GM21367 (cell line): ENCODE measurements at regions not wholly inside any gene's neighbourhood (a gene's known extent, or its start where the extent isn't known, plus 50 kb on each side); places are given as distances from the start of the nearest gene placed in this dataset.

Experiments used
- ATAC-seq: cut with Tn5 transposase; IDR thresholded peaks from one replicate; pipeline ENCODE4 v1.9.1; 2021; ENCODE audit not compliant: unreplicated experiment

DNA sequence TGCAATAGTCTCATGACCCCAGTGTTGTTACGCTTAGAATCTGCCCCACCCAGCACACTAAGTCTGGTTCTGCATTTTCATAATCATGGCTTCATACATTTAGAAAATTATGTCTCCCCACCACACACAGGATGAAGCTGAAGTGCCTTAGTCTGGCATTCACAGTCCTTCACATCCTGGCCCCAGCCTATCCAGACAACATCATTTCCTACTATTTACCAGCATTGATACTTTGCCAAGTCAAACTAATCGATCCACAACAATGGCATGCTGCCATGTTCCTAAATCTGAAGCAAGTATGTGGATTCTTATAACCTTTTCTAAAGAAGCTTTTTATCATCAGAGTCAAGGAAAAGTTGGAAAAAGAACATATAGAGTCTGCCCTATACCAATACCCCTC lies 132.4 kb upstream of the FBXL4 start:
- ATAC-seq: no peak

DNA sequence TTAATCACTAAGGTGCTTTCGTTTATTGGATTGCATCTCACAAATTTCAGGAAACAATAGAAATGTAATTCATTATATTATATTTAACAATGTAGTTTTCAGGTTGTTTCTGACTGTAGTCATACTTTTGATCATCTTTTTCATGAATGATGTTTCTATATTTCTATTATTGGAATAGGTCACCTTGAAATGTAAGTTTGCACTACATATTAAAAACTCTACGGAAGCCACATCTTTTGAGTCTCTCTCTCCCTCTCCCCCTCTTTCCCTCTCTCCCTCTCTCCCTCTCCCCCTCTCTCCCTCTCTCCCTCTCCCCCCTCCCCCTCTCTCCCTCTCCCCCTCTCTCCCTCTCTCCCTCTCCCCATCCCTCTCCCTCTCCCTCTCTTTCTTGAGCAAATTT lies 131.3 kb upstream of the FBXL4 start:
- ATAC-seq: no peak

DNA sequence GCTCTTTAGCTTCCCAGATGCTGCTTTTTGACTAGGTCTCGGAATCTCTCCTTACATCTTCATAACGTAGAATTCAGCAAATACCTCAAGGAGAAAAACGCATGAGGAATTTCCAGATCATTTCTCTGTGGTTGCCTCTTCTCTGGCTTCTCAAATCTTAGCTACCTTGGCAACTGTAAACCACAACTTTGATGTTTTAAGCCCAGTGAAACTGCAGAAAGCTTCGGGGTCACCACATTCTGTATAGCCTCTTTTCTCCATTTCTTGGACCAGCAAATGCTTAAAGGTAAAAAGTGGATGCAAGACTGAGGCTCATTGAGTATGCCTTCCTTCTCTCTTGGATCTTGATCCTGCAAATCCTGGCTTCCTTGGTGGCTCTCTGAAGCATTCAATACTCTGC lies 125.5 kb upstream of the FBXL4 start:
- no peak for ATAC-seq

DNA sequence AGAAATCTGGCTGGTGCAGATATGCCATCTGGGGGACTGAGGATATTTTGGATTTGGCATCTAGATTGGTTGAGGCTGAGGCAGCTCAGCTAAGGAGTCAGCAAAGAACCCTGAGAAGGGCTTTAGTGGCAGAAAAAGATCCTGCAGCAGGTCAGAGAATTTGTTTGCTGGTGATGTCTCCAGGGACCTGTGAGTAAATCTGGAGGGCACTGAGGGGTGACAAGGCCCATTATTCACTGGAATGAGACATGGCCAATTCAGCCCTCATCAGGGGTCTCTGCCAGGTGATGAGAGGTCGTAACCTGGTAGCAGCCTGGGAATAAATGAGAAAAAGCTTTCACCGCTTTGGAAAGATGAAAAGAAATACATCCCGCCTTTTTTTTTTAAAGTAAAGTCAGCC lies 118.3 kb upstream of the FBXL4 start:
- no peak for ATAC-seq

DNA sequence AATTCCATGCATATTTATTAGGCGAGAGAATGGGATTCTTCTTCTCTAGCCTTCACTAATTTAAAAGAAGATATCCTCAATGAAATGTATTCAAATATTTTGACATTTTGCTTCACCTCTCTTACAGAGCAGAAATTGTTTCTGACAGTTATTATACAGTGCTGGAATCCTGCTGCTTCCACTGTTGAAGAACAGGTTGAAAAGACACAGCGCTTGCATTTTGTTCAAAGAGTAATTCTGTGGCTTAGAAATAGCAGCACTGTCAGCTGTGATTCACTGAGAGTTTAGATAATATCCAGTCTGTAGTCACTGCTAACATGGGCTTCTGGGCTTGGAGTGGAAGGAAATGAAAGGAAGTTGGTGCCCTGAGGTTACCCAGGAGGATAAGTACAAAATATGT lies 117.1 kb upstream of the FBXL4 start:
- ATAC-seq: no peak

DNA sequence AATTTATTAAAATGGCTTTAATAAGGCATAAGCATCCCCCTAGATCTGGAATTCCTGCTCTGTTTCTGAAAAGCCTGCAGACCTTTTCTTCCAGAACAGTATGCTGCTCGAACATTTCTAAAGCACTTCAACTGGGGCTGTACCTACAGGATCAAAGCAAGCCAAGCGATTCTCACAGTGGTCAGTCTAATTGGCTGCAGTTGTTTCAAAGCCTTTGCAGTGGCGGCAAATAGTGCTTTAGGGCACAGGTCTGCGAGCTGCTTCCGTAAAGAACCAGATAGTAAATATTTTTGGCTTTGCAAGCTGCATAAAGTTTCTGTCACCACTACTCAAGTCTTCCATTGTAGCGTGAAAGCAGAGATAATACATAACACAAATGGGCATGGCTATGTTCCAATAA lies 88.9 kb upstream of the FBXL4 start:
- ATAC-seq: no peak

DNA sequence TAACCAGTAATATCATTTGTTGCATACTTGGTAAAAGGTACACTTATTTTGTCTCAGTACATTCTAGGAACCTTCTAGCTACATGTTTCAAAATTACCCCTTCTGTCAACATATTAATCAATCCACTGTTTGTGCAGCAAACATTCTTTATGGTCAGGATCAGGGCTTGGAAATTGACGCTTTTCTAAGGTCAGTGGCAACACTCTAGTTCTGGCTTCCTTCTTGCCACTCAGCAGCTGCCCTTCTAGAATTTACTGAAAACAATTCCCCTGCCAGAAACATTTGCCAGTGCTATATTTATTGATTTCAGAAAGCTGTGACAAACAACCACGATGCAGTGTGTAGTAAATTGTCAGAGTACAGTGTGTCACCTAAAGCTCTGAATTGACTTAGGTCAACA lies 84.7 kb upstream of the FBXL4 start:
- no peak for ATAC-seq

DNA sequence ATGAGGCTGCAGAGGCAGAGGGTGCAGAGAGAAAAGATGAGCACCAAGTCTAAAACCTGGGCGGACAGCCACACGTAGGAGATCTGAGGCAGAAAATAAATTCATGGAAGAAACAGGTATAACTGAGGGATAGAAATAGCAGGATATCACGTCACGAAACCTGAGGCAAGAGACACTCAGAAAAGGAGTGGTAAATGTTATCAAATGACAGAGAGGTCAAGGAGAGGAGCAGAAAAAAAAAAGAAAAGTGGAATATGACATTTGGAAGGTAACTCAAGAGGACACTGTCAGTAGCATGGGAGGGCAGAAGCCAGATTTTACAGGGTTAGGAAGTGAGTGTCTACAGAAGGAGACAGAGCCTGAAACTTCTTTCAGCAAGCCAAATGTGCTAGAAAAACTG lies 84.2 kb upstream of the FBXL4 start:
- no peak for ATAC-seq

DNA sequence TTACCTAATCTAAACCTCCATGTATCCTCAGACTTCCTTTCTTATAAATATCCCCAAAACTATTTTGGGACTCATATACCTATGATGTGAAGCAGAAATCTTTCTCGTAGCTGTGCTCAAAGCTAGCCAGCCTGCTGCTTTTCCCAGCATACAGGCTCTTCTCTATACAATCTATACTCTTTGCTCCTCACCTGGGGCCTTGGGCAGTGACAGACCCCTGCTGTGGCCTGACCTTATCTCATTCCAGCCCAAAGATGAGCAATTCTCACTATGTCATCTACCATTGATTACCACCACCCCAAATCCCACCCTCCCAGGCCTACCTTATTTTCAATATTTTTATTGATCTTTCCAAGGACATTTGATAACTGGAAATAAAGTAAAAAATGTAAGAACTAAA lies 83.2 kb upstream of the FBXL4 start:
- no peak for ATAC-seq

DNA sequence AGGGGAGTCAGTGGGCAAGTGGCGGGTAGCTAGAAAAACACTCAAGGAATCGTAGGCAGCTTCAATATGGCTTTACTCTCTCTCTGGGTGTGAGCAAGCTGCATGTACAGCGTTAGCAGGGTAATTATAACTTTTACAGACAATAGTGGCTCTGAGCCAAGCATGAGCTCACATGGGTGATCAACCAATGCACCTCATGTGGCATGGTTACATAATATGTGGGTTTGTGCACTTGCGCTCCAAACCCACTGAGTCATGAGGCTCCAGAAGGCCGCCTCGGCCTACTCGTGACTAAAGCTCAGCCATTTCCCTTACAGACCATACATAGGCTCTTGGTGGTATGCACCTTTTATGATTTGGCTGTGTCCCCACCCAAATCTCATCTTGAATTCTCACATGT lies 78.4 kb upstream of the FBXL4 start:
- no peak for ATAC-seq

DNA sequence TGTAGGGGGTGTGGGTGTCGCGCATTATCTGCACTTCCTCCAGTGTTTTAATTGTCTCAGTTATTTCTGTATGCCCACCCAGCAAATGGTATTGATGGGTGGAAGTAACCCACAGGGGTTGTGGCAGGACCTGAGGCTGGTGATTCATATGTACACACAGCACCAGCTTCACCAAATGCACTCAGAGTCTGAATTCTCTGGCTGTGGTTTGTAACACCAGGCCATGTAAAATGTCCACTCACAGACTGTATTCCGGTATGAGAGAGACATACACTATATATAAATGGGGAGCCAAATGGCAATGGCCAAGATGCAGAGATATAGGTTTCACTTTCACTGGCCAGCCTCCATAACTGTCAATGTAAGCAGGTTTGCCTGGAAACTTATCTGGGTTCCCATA lies 76.3 kb upstream of the FBXL4 start:
- ATAC-seq: no peak

DNA sequence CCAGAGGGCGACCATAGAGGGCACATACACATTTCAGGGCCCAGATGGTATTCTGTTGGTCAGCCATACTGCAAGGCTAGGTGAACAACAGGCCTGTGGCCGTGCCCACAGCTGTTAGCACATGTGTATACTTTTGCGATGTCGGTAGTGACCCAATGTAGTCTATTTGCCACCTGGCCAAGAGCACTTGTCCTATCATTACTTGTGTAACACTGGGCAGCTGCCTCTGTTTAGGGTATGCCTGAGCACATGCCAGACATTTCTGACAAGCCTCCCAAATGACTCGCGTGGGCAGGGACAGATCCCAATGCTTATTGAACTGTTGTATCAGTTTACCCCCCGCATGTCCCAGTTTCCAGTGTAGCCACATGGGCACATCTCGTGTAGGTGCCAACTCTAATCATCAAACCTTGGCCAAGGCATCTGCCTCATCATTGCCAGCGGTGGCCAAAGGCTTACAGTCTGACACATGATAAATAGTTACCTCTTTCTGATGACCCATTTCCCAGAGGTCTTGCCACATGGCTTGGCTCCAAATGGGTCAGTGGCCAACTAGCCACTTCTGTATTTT lies 74.4 kb upstream of the FBXL4 start:
- ATAC-seq: no peak

DNA sequence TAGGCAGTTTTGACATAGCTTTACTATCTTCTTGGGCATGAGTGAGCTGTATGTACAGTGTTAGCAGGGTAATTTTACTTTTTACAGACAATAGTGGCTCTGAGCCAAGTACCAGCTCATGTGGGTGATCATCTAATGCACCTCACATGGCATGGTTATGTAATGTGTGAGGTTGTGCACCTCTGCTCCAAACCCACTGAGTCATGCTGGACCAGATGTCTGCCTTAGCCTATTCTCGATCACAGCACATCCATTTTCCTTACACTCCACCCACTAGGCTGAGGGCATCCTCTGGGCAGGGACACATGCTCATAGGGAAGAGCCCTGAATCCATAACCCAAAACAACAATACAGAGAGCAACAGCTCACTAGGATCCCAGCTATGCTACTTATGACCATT lies 71.6 kb upstream of the FBXL4 start:
- ATAC-seq: no peak

DNA sequence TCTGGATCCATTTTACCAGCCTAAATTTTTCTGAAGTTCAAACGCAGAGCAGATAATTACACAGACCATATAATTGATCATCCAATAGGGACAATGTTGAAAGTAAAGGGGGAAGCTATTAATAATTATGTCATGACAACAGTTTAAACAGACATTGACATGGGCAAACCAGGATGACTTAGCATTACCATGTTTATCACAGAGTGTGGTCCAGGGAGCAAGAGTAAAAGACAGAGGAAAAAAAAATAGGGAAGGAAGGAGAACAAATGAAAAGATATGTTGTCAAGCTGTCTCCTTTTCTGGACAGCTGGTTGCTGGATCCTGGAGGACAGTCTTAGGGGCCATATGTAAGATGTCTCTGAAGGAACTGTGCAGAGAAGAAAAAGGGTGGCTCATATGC lies 69.4 kb upstream of the FBXL4 start:
- ATAC-seq: no peak

DNA sequence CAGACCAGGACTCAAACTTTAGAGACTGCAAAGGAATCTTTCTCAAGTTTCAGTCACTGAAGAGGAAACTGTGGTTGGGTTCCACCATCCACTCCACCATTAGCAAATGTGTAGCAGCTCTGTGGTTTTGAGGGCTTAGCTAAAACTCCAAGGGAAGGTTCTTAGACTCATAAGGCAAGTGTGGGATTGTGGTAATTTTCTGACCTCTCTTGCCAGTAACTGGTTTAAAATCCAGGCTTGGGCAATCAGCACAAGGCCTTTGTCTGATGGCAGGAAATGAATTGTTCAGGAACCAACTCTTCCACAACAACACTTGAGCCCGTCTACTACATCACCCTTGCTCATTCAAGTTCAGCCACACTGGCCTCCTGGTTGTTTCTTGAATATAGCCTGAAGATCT lies 68.6 kb upstream of the FBXL4 start:
- no peak for ATAC-seq

DNA sequence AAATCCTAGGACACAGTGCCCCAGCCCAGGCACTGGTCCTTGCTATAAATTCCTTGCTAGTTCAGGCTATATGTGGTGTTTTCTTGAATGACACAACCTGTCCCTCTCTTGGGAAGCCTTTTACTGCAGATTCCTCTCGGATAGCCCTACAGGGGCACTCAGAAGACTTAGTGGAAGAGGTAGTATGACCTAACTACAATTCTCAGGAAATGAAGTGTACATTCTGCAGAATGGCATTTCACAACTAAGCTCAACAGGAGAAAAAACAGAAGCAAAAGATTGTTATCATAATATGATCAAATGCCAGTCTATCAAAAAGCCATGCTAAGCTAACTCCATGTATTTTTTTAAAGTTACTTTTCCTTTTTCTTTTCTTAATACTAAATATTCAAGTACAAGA lies 66.3 kb upstream of the FBXL4 start:
- no peak for ATAC-seq

DNA sequence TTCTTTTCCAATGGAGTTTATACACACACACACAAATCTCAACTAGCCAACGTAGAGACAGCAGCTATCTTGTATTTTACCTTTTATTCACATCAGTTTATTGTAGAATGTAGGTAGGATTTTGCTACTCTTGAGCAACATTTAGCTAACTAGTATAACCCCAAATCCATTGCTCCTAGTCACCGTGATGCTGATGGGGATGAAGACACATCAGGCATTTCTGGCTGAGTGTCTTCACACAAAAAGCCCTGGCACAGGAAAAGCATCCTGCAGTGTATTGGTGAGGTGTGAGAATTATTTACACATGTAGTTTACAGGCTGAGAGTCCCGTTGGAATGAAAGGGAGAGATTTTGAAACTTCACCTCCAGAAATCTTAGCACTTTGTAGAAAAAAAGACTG lies 65.9 kb upstream of the FBXL4 start:
- ATAC-seq: no peak

DNA sequence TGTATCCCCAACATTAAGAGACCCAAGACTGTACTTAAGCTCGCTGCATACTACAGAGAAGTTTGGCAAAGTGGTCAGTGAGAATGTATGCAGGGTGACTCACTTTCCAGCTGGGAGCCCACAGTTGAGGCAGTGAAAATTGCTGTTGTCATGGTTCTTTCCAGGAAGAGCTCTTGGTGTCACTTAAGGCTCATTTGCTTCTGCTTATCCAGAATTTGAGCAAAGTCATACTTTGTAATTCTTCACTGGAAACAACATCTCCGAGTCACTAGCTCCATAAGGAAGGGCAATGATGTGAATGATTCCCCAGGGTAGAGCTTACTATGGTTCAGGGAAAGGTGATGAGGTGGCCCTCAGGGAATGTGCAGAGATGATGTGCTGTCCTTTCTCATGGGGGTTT lies 65.4 kb upstream of the FBXL4 start:
- ATAC-seq: no peak

DNA sequence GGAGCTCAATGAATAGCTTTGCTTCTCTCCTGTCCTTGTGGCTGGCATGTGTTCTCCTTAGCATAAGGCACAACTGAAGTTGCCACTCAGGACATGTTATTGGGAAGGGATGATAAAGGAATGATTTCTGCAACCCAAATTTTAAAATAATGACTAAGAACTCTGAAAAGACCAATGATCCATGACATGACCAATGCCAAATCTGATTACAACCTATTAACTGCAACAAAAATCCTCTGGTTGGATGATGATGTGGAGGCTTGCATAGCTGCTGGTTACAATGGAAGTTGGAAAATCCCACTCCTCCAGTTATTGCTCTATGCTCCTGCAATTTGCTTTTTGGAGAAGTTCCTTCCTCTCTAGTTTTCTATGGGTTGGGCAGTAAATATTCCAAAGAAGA lies 63.4 kb upstream of the FBXL4 start:
- no peak for ATAC-seq

DNA sequence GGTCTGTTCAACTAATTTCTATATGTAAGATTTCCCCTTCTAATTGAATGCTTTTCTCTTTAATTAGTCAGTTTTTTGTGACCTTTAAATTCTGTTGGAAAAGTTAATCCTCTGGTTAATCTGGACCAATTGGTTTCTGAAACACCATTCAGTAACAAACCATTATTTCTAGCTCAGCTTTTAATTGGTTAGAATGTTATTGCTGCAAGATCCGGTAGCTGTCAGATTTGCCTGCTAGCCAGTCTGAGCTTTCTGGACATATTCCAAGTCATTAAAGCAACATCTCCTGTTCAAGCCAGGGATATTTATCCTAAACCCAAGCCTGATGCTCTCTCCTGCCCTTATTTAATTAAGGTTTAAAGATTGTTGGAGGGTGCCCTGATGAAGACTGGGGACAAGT lies 55.1 kb upstream of the FBXL4 start:
- ATAC-seq: no peak

DNA sequence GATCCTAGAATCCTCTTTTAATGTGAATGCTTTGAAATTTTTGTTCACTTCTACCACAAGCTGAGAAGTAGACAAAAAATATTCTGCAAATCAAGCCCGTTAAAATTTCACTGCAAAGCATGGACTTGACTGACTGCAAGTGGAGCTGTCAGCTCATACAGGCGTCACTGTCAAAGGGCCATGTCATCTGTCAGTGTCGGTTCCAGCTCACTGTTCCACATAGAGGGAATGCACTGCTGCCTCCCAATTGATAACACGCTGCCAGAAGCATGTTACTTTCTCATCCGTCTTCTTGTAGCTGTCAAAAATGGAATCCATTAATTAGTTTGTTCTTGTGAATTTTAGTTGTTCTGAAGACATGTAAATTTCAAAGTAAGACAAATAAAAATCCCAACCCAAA lies 50.4 kb upstream of the FBXL4 start:
- no peak for ATAC-seq
